Immature natural killer cell (primary cell): ENCODE measurements at regions not wholly inside any gene's neighbourhood (a gene's known extent, or its start where the extent isn't known, plus 50 kb on each side); places are given as distances from the start of the nearest gene placed in this dataset.
"Not testable (repeated sequence)": the region's sequence is repeated elsewhere in the genome, so short reads cannot be mapped to it uniquely, and the experiment has no call there.

ENCODE experiments used
- DNase-seq, 3 donors: peaks; one replicate each; pipeline ENCODE4 v3.0.0; 2022; ENCODE audit warnings: mixed read lengths in 1 of 3
- H3K27ac Mint-ChIP-seq, 6 donors: one replicate each; pipeline ENCODE4 v1.8.0; 2020; ENCODE audit warnings: mixed read lengths in 6 of 6, mild to moderate bottlenecking in 5 of 6, inconsistent platforms in 4 of 6, moderate library complexity in 3 of 6
- H3K27me3 Mint-ChIP-seq, 3 donors: one replicate each; pipeline ENCODE4 v1.8.0; 2020 to 2021; ENCODE audit warnings: low read depth in 3 of 3, mild to moderate bottlenecking in 3 of 3, mixed read lengths in 3 of 3, moderate library complexity in 3 of 3, inconsistent platforms in 1 of 3
- H3K36me3 Mint-ChIP-seq, 3 donors: one replicate each; pipeline ENCODE4 v1.8.0; 2020; ENCODE audit warnings: mixed read lengths in 3 of 3, inconsistent platforms in 2 of 3, mild to moderate bottlenecking in 2 of 3
- H3K4me1 Mint-ChIP-seq, 2 donors: one replicate each; pipeline ENCODE4 v1.8.0; 2020; ENCODE audit warnings: inconsistent platforms in 2 of 2, mild to moderate bottlenecking in 2 of 2, mixed read lengths in 2 of 2, moderate library complexity in 1 of 2
- H3K4me3 Mint-ChIP-seq, 5 donors: one replicate each; pipeline ENCODE4 v1.8.0; 2020; ENCODE audit warnings: mild to moderate bottlenecking in 5 of 5, mixed read lengths in 5 of 5, inconsistent platforms in 3 of 5, moderate library complexity in 3 of 5
- H3K9me3 Mint-ChIP-seq, 6 donors: one replicate each; pipeline ENCODE4 v1.8.0; 2020; ENCODE audit warnings: mild to moderate bottlenecking in 6 of 6, mixed read lengths in 6 of 6, inconsistent platforms in 4 of 6, moderate library complexity in 3 of 6

DNA sequence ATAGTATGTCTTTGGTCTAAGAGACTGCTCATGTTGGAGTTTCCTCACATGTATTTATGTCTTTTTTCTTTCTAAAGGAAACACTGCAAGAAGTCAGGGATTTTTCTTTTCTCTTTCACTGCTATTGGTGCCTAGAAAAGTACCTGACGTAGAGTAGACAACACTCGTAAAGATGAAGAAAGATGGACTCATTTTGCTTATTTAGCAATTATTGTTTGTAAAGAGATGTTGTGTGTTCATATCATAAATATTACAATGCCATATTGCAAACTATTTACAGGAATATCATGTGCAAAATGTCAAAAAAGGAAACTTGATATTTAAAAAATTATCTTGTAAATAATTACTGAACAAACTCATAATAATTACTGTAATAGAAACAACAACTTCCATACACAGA, 2711.5 kb upstream of the PCDH20 start:
- H3K27me3 Mint-ChIP-seq, result no peaks in the 10 kb centered on the region
- H3K36me3 Mint-ChIP-seq, result no peaks in the 10 kb centered on the region
- no peaks in the 10 kb centered on the region for H3K4me1 Mint-ChIP-seq
- H3K27ac Mint-ChIP-seq, result no peak overlapping the region
- no peak overlapping the region for H3K4me3 Mint-ChIP-seq
- peaks cover 0 to 9% (median 7%) of the 10 kb centered on the region in 6 donors for H3K9me3 Mint-ChIP-seq
- DNase-seq, result no peak

DNA sequence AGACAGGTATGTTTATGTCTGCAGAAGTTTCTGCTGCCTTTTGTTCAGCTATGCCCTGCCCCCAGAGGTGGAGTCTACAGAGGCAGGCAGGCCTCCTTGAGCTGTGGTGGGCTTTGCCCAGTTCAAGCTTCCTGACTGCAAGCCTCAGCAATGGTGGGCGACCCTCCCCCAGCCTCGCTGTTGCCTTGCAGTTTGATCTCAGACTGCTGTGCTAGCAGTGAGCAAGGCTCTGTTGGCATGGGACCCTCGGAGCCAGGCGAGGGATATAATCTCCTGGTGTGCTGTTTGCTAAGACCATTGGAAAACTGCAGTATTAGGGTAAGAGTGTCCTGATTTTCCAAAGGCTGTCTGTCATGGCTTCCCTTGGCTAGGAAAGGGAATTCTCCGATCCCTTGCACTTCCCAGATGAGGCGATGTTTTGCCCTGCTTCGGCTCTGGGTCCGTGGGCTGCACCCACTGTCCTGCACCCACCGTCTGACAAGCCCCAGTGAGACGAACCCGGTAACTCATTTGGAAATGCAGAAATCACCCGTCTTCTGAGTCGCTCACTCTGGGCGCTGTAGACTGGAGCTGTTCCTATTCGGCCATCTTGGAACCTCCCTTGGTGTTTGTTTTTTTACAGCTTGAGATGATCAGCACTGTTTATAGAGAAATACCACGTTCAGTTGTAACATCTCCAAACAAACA, 2705.5 kb upstream of the PCDH20 start:
- H3K27me3 Mint-ChIP-seq, H3K27ac Mint-ChIP-seq, H3K36me3 Mint-ChIP-seq, H3K4me3 Mint-ChIP-seq, DNase-seq, H3K4me1 Mint-ChIP-seq: not testable (repeated sequence)
- peaks cover 13 to 39% (median 29%) of the 10 kb centered on the region in 6 donors for H3K9me3 Mint-ChIP-seq

DNA sequence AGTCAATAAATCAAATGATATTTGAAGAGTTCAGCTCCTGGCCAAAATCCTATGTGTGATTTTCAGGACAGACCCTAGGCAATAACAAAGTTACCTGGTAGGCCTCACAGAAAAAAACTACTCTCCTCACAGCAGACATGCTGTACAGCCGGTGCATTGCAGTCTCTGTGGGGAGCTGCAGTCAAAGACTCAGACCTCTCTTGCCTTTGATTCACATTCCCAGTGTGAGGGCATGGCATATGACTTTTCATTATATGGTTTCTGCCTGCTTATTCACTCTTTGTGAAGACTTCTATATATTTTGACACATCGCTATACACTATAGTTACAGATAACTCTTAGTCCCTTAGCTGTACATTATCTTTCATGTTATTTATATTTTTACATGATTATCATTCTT, 2684.3 kb upstream of the PCDH20 start:
- H3K27ac Mint-ChIP-seq, result no peak overlapping the region
- no peak for DNase-seq
- H3K36me3 Mint-ChIP-seq, result peaks cover 0 to 3% (median 0%) of the 10 kb centered on the region in 3 donors
- no peak overlapping the region for H3K4me3 Mint-ChIP-seq
- H3K9me3 Mint-ChIP-seq, result peaks cover 0 to 30% (median 12%) of the 10 kb centered on the region in 6 donors
- peaks cover 0 to 4% (median 0%) of the 10 kb centered on the region in 3 donors for H3K27me3 Mint-ChIP-seq
- H3K4me1 Mint-ChIP-seq, result no peaks in the 10 kb centered on the region

DNA sequence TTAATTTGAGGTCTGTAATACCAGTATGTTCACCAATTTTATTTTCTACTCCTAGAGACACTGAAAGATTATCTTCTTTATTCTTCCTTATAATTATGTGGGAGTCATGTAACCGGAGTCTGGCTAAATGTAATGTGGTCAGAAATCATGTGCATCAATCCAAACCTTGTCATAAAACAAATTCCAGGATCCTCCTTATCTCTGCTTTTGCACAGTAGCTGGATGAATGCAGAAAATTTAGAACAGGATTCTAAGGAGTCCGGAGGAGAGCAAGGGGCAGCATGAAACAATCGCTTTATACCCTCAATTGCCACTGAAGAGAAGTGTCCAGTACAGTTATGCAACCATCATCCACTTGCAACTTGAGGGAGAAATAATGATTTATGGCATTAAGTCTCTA, 2674.7 kb upstream of the PCDH20 start:
- Mint-ChIP-seq H3K4me3 (no peak overlapping the region), H3K4me1 (no peaks in the 10 kb centered on the region), H3K27ac (no peak overlapping the region), H3K9me3 (peaks cover 0 to 41% (median 17%) of the 10 kb centered on the region in 6 donors), H3K27me3 (peaks cover 0 to 1% (median 0%) of the 10 kb centered on the region in 3 donors), H3K36me3 (no peaks in the 10 kb centered on the region)
- no peak for DNase-seq

DNA sequence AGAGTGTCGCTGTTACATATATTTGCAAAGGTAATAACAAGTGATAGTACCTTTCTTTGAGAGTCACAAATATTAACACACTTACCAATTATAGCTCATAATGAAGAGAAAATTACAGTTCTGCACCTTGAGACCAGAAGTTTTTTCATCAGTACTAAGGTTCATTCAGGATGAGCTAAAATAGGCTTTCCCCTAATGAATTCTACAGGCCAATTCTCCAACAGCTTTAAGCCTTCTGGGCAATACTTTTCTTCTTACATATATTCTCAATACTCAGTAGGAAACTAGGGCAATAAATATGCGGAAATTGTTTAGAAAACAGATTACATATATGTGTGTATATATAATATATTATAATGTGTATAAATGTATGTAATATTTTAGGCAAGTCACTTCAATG, 2672.8 kb upstream of the PCDH20 start:
- Mint-ChIP-seq H3K9me3 (peaks cover 0 to 47% (median 22%) of the 10 kb centered on the region in 6 donors), H3K4me3 (no peak overlapping the region), H3K27ac (no peak overlapping the region), H3K4me1 (no peaks in the 10 kb centered on the region), H3K36me3 (no peaks in the 10 kb centered on the region), H3K27me3 (peaks cover 0 to 1% (median 0%) of the 10 kb centered on the region in 3 donors)
- no peak for DNase-seq

DNA sequence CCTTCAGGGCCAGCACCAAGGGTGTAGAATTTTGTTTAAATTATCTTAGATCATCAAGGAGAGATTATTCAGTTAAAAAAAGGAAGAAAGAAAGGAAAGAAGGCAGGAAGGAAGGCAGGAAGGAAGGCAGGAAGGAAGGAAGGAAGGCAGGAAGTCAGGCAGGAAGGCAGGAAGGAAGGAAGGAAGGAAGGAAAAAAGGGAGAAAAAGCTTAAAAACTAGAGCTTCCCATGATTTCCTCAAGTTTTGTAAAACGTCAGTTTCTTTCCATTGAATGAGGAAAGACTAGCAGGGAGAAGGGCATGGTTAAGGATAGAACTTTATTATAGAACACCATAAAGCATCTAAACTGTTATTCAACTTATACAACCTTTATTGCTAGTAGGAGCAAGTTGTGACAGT, 2672.0 kb upstream of the PCDH20 start:
- H3K27me3 Mint-ChIP-seq, result peaks cover 0 to 1% (median 0%) of the 10 kb centered on the region in 3 donors
- no peaks in the 10 kb centered on the region for H3K36me3 Mint-ChIP-seq

DNA sequence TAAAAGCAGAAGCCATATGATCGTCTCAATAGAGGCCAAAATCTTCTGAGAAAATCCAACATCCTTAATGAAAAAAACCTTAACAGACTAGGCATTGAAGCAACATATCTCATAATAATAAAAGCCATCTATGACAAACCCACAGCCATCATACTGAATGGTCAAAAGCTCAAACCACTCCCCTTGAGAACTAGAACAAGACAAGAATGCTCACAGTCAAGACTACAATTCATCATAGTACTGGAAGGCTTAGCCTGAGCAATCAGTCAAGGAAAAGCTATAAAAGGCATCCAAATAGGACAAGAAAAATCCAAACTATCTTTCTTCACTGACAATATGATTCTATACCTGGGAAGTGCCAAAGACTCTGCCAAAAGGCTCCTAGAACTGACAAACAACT, 2668.2 kb upstream of the PCDH20 start:
- Mint-ChIP-seq H3K4me1 (no peaks in the 10 kb centered on the region), H3K27me3 (peaks cover 0 to 3% (median 0%) of the 10 kb centered on the region in 3 donors), H3K27ac (no peak overlapping the region), H3K36me3 (no peaks in the 10 kb centered on the region), H3K4me3 (no peak overlapping the region), H3K9me3 (peaks cover 1 to 58% (median 20%) of the 10 kb centered on the region in 6 donors)
- no peak for DNase-seq

More for the DNA sequence above, 2672.0 kb upstream of the PCDH20 start:
- DNase-seq, result no peak
- H3K27ac Mint-ChIP-seq, result no peak overlapping the region
- H3K9me3 Mint-ChIP-seq, result peaks cover 0 to 56% (median 22%) of the 10 kb centered on the region in 6 donors
- no peaks in the 10 kb centered on the region for H3K4me1 Mint-ChIP-seq
- no peak overlapping the region for H3K4me3 Mint-ChIP-seq

DNA sequence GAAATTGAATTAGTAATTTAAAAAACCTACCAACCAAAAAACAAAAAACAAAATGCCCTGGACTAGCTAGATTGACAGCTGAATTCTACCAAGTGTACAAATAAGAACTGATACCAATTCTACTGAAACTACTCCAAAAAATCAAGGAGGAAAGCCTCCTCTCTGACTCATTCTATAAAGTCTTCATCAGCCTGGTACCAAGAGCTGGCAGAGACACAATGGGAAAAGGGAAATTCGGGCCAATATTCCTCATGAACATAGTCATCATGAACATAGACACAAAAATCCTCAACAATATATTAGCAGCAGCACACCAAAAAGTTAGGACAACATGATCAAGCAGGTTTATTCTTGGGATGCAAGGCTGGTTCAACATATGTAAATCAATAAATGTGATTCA, 2667.7 kb upstream of the PCDH20 start:
- Mint-ChIP-seq H3K36me3 (no peaks in the 10 kb centered on the region), H3K4me3 (no peak overlapping the region), H3K27ac (no peak overlapping the region), H3K9me3 (peaks cover 1 to 58% (median 20%) of the 10 kb centered on the region in 6 donors), H3K27me3 (peaks cover 0 to 3% (median 0%) of the 10 kb centered on the region in 3 donors), H3K4me1 (no peaks in the 10 kb centered on the region)
- no peak for DNase-seq

DNA sequence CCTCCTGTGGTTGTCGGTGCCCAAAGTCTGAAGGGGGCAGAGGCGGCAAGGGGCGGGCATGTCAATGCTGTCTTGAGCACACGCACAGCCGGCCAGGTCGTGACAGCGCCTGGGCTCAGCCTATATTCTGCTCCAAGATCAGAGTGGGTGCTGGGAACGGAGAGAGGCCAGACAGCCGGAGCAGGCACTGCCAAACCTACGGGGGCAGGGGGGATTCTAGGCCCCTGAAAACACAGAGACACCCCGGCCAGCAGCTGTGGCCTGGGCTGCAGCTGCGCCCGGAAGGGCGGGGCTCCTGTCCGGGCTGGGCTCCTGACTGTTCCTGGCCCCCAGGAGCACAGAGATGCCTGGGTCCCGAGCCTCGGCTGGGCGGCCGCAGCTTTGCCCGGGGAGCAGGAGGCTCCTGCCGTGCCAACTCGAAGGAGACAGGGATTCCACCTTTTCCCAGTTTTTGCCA, 2662.9 kb upstream of the PCDH20 start:
- Mint-ChIP-seq H3K27me3 (peaks cover 0 to 6% (median 0%) of the 10 kb centered on the region in 3 donors), H3K4me3 (no peak overlapping the region), H3K9me3 (peaks cover 3 to 44% (median 14%) of the 10 kb centered on the region in 6 donors), H3K36me3 (no peaks in the 10 kb centered on the region), H3K27ac (no peak overlapping the region), H3K4me1 (no peaks in the 10 kb centered on the region)
- DNase-seq, result no peak

DNA sequence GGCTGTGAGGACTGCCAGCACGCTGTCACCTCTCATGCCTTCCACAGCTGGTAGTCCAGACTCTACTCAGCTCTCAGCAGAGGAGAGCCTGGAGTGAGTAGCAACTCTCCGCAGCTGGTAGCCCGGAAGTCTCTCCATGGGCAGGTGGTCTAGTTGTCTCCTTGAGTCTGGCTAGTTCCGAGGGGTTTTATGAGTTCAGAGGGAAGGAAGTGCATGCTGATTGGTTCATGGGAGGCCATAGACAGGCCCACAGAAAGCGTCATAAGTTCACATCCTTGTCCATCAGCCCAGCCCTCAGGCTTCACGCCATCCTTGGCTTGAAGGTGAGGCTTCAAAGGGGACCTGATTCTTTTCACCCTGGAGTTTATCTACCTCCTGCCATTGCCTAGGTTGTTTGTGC, 2662.4 kb upstream of the PCDH20 start:
- no peaks in the 10 kb centered on the region for H3K4me1 Mint-ChIP-seq
- H3K9me3 Mint-ChIP-seq, result peaks cover 0 to 41% (median 14%) of the 10 kb centered on the region in 6 donors
- H3K36me3 Mint-ChIP-seq, result no peaks in the 10 kb centered on the region
- no peak overlapping the region for H3K4me3 Mint-ChIP-seq
- peaks cover 0 to 6% (median 0%) of the 10 kb centered on the region in 3 donors for H3K27me3 Mint-ChIP-seq
- DNase-seq, result no peak
- no peak overlapping the region for H3K27ac Mint-ChIP-seq

DNA sequence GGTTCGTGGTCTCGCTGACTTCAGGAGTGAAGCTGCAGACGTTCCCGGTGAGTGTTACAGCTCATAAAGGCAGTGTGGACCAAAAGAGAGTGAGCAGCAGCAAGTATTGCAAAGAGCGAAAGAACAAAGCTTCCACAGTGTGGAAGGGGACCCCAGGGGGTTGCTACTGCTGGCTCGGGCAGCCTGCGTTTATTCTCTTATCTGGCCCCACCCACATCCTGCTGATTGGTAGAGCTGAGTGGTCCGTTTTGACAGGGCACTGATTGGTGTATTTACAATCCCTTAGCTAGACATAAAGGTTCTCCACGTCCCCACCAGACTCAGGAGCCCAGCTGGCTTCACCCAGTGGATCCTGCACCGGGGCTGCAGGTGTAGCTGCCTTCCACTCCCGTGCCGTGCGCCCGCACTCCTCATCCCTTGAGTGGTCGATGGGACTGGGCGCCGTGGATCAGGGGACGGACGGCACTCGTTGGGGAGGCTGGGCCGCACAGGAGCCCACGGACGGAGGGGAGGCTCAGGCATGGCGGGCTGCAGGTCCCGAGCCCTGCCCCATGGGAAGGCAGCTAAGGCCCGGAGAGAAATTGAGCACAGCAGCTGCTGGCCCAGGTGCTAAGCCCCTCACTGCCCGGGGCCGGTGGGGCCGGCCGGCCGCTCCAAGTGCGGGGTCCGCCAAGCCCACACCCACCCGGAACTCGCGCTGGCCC, 2661.6 kb upstream of the PCDH20 start:
- not testable (repeated sequence) for H3K4me1 Mint-ChIP-seq, H3K27ac Mint-ChIP-seq

DNA sequence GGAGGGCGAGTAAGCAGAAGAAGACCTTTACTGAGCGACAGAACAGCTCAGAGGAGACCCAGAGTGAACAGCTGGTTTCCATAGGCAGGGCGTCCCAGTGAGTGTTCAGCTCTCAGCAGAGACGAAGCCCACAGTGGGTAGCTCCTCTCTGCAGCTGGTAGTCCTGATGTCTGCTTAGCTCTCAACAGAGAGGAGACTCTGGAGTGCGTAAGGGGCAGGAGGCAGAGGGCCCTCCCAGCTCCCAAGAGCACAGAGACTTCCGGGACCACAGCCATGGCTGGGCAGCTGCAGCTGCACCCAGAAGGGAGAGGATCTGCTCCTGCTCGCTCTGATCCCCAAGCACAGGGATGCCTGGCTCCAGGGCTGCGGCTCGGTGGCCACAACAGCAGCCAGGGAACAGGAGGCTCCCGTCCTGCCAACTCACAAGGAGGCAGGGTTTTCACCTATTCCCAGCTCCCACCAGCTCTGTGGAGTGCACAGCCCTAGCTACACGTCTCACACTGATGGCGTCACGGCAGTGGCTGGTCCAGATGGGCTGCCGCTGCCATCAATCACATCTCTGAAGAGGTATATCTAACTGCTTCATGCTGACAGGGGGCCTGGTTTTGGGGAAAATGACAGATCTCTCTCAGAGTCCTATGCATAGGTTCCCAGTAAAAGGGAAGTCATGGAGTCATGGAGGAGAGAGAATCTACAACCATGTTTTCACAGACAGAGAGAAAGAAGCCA, 2660.1 kb upstream of the PCDH20 start:
- no peak overlapping the region for H3K4me3 Mint-ChIP-seq

More for the DNA sequence above, 2661.6 kb upstream of the PCDH20 start:
- Mint-ChIP-seq H3K9me3 (peaks cover 0 to 35% (median 9%) of the 10 kb centered on the region in 6 donors), H3K4me3 (peak overlapping the region in 3 of 5 donors; percentile 25 to 74 (median 54))
- H3K36me3 Mint-ChIP-seq, H3K27me3 Mint-ChIP-seq, DNase-seq: not testable (repeated sequence)

DNA sequence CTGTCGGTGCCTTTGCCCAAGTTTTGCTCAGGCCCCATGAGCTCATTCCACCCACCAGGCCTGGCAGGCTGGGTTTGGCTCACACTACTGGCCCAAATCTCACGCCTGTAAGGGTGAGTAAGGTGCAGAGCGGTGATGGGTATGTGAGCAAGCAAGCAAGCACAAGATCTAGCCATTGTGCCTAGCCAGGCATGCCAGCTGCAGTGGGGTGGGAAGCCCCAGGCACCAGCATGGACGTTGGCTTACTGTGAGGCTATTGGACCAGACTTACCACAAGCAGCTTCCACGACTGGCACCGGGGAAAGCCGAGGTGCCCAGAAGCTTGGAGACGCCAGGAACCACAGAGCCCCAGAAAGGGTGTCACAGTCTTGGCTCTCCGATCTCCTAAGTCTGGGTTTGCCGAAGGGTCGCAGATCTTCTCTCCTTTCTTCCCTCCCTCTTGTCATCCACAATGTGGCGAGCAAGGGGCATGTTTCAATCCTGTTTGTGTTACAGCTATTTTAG, 2659.4 kb upstream of the PCDH20 start:
- no peaks in the 10 kb centered on the region for H3K36me3 Mint-ChIP-seq
- peaks cover 0 to 6% (median 0%) of the 10 kb centered on the region in 3 donors for H3K27me3 Mint-ChIP-seq
- H3K4me3 Mint-ChIP-seq, result no peak overlapping the region

More for the DNA sequence above, 2660.1 kb upstream of the PCDH20 start:
- H3K4me1 Mint-ChIP-seq, result no peaks in the 10 kb centered on the region
- H3K27ac Mint-ChIP-seq, result no peak overlapping the region
- H3K9me3 Mint-ChIP-seq, result peaks cover 2 to 36% (median 8%) of the 10 kb centered on the region in 6 donors
- DNase-seq, result no peak
- H3K36me3 Mint-ChIP-seq, result no peaks in the 10 kb centered on the region
- peaks cover 0 to 6% (median 0%) of the 10 kb centered on the region in 3 donors for H3K27me3 Mint-ChIP-seq

More for the DNA sequence above, 2659.4 kb upstream of the PCDH20 start:
- Mint-ChIP-seq H3K9me3 (peaks cover 2 to 33% (median 8%) of the 10 kb centered on the region in 6 donors), H3K27ac (no peak overlapping the region), H3K4me1 (no peaks in the 10 kb centered on the region)
- no peak for DNase-seq
